Medulla oblongata (tissue), 1 donor: ENCODE measurements at regions not wholly inside any gene's neighbourhood (a gene's known extent, or its start where the extent isn't known, plus 50 kb on each side); places are given as distances from the start of the nearest gene placed in this dataset.

Source experiments
- DNase-seq: peaks from one replicate; pipeline ENCODE4 v3.0.0-alpha.2; 2015; ENCODE audit errors: extremely low spot score

DNA sequence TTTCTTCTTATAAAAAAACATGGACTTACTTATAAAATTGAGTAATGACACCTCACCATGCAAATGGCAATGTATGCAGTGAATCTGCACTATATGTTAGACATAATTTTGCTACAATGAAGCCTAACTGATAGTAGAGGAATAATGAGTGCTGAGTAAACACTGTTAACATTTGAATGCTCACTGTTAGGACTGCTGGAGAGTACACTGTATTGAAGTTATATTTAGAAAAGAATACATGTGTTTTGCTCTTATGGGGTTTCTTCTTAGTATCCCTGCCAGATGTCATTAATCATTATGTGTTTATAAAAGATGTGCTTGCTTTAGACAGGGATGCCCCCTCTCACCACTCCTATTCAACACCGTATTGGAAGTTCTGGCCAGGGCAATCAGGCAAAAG is 111.1 kb upstream of the ZP4 start:
- DNase-seq: no peak

- DNase-seq: no peak
Observed at GRCh38 chr1:237999426-238000052, 108.8 kb upstream of the ZP4 start.

DNA sequence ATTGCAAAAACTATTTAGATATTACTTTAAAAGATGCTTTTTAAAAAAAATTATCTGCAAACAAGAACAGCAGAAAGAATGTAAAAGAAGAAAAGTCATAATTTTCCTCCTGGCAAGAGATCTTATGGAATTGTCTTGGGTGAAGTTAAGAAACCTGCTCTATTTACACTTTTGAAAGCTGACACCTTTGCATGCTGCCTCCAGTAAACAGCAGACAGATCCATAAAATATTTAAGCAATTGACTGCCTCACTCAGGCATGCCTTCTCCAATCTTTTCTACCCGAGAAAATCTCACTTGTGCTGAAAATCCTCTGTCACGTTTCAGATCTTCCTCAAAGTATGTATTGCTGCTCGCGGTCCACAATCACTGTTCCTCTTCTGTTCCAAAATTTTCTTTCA is 107.9 kb upstream of the ZP4 start:
- DNase-seq: no peak

DNA sequence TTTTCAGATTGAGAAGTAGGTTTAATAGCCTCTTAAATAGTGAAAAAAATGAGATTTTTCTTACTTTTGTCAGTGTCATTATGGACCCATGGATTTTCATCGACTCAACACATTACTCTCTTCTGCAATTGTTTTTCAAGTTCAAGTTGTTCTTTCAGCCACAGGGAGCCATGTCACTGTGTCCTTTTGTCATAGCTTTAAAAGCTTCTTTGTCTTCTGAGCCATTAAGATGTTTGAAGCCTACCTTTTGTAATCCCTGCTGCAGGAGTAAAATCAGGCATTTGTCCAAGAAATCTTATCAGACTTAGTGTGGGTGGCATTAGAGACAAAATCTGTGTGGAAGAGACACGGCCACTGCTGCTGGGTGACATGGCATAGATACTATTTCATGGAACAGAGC is 92.8 kb upstream of the ZP4 start:
- peak; percentile 9 for DNase-seq

- no peak for DNase-seq
Observed at GRCh38 chr1:237981223-237981622, 90.5 kb upstream of the ZP4 start.

DNA sequence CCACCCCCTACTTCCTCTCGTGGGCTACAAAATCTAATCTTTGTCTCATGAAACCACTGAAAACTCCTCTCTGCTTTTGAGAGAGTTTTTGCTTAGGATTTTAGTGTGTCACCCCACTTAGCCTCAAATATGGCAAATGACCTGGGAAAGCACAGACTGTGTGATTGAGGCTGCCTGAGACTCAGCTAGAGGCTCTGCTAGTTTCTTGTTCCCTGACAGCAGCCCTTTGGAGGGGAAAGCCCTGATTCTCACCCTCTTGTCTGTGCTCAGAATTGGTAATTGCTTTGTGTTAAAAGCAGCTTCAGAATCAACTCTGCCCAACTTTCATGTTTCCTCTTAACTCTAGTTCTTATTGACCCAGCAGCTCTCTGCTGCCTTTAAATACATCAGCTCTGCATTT is 85.6 kb upstream of the ZP4 start:
- no peak for DNase-seq

GRCh38 chr1:237975903-237976302 is 85.2 kb upstream of the ZP4 start:
- DNase-seq: no peak

DNA sequence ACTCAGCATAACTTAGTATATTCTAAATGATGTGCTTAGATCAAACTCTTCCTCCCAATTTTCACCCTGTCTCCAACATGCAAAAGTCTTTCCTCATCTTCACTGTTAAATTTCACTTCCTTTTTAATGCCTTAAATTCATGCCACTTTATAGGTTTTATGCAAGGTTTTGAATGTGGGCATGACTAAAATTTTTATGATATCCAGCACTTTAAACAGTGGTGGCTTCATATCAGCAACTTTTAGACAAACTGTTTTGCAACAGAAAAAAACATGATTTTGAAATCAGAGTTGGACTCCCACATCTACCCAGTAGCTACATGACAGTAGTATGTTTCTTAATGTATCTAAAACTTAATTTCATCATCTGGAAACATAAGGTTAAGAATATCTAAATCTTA is 84.7 kb upstream of the ZP4 start:
- DNase-seq: no peak

DNA sequence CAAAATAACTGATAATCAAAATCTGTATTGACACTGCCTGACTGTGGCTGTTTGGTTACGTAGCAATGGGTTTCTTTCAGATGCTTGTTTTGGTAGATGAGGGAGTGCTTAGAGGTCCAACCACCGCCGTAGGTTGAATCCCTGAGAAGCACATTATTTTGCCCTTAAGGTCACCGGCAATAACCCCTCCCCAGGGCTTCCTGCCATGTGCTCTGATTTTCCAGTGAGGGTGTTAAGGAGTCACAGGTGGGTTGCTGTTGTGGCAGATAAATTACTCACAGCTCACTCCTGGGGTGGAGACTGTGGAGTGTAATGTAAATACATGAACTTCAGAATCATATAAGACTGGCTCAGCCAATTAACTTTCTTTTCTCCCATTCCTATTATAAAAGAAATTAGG is 81.5 kb upstream of the ZP4 start:
- DNase-seq: no peak

DNA sequence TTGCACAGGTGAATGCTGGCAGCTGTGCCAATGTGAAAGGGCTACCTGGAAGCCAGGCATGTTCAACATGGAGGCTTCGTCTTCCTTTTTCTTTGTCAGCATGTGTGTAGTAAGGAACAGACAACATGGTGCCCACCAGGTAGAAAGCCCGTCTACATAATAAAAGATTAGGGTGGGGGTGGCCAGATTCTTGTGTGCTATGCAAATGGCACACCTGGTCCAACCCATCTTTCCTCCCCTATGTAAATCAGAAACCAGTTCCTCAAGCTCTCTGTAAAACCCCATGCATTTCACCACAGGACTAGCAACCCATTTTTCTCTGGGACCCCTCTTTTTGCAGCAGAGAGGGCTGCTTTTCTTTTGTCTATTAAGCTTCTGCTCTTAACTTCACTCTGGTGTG is 72.3 kb upstream of the ZP4 start:
- no peak for DNase-seq

DNA sequence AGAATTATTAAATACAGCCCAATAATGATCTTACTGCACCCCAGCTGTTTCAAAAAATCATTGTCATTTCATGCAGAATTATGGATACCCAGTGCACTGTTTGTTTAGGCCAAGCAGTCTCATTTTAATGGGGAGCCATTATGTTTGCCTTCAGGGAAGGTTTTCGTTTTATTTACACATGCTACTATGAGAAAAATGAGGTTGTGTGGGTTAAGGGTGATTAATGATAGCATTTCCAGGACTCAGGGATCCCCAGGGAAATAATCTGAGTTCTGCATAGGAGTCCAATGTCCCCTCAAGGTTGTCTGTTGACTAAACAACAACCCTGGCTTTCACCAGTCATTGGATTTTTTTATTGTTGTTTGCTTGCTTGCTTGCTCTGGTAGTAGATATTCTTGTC is 71.0 kb upstream of the ZP4 start:
- DNase-seq: no peak

DNA sequence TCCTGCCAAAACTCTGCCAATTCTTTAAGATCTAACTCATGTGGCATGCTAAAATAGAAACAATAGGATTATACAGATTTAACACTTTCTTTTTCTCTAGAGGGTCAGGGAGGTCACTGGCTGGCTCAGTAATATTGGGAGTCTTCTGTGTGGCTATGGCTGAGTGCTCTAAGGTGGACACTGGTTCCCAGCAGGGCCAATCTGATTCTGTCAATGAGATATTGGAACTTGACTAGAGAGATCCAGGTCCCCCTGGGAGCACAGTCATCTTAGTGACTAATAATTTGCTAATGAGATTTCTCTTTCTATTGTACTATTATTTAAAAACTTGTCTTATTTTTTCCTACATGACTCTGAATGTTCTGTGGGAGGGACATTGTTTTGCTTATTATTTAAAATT is 69.1 kb upstream of the ZP4 start:
- DNase-seq: no peak

DNA sequence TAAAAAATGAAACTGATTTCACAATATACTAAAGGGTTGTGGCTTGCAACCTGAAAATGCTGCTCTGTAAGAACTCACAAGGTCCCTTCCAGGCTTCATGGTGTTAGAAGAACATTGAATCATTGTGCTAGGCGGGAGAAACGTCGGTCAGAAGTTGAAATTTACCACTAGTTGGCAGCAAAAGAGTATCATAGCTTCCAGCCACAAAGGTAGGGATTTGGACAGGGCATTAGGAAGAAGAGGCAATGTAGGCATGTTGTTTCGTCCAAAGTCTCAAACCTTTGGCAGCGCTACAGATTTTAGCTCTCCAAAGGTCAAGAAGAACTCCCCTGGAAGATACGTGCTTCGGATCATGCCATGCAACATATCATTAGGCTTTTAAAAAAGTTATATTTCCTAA is 62.5 kb upstream of the ZP4 start:
- no peak for DNase-seq
